ENCODE measurements at regions not wholly inside any gene's neighbourhood (a gene's known extent, or its start where the extent isn't known, plus 50 kb on each side); places are given as distances from the start of the nearest gene placed in this dataset.

GRCh38 chr11:24084956-24085355, 411.9 kb upstream of the LUZP2 start:
- H3K27me3 Mint-ChIP-seq (ENCODE audit: low read depth, poor library complexity), result no peaks in the 10 kb centered on the region
- DNase-seq, result no peak
- no peaks in the 10 kb centered on the region for H3K4me1 Mint-ChIP-seq

DNA sequence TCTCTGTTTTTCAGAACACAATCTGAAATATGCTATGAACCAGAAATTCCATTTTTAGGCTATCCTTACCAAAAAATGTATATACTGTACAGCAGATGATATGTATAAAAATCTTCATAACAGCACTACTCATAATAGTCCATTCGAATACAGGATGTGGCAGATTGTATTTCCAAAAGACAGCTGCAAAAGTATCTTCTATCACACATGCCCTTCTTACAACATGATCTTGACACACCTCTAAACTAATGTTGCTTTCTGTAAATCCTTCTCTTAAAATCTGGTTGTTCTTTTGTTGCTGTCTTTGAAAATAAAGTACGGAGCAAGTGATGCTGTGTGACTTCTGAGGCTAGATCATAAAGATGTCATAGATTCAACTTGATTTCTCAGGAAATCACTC, 409.9 kb upstream of the LUZP2 start:
- no peak overlapping the region for H3K4me3 Mint-ChIP-seq
- H3K4me1 Mint-ChIP-seq, result no peaks in the 10 kb centered on the region
- TF ChIP-seq, protein P1, sequence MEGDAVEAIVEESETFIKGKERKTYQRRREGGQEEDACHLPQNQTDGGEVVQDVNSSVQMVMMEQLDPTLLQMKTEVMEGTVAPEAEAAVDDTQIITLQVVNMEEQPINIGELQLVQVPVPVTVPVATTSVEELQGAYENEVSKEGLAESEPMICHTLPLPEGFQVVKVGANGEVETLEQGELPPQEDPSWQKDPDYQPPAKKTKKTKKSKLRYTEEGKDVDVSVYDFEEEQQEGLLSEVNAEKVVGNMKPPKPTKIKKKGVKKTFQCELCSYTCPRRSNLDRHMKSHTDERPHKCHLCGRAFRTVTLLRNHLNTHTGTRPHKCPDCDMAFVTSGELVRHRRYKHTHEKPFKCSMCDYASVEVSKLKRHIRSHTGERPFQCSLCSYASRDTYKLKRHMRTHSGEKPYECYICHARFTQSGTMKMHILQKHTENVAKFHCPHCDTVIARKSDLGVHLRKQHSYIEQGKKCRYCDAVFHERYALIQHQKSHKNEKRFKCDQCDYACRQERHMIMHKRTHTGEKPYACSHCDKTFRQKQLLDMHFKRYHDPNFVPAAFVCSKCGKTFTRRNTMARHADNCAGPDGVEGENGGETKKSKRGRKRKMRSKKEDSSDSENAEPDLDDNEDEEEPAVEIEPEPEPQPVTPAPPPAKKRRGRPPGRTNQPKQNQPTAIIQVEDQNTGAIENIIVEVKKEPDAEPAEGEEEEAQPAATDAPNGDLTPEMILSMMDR (IDR thresholded peaks at IDR 0.05), result no peak
- no peak for DNase-seq
- no peaks in the 10 kb centered on the region for H3K27me3 Mint-ChIP-seq (ENCODE audit: low read depth, poor library complexity)
- no peaks in the 10 kb centered on the region for H3K9me3 Mint-ChIP-seq
- no peaks in the 10 kb centered on the region for H3K36me3 Mint-ChIP-seq (ENCODE audit: low read depth)
- no peak overlapping the region for H3K27ac Mint-ChIP-seq

More at GRCh38 chr11:24084956-24085355, 411.9 kb upstream of the LUZP2 start:
- TF ChIP-seq, protein P1 (IDR thresholded peaks at IDR 0.05), result no peak
- H3K9me3 Mint-ChIP-seq, result no peaks in the 10 kb centered on the region
- no peak overlapping the region for H3K4me3 Mint-ChIP-seq
- H3K27ac Mint-ChIP-seq, result no peak overlapping the region
- H3K36me3 Mint-ChIP-seq (ENCODE audit: low read depth), result no peaks in the 10 kb centered on the region

DNA sequence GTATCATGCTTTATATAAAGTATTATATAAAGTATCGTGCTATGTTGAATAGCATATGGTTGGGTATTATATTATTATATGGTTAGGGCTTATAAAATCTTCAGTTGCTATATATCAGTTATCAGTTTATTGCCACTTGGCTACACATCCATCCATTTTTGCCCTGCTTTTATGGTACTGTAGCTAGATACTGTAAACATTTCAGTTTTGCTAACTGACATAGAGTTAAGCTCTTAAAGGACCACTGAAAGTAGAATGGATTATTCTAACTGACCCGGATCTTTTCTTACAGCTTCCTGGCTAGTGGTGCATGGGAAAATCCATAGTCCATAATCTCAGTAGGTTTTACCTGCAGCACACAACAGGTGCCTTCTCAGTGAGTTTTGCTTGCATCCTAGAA, 405.3 kb upstream of the LUZP2 start:
- no peak overlapping the region for H3K27ac Mint-ChIP-seq

GRCh38 chr11:24093375-24093774, 403.5 kb upstream of the LUZP2 start:
- Mint-ChIP-seq H3K4me1 (peaks cover 8% of the 10 kb centered on the region), H3K4me3 (no peak overlapping the region), H3K27me3 (ENCODE audit: low read depth, poor library complexity) (no peaks in the 10 kb centered on the region), H3K27ac (no peak overlapping the region), H3K9me3 (no peaks in the 10 kb centered on the region), H3K36me3 (ENCODE audit: low read depth) (no peaks in the 10 kb centered on the region)
- no peak for DNase-seq
- TF ChIP-seq, protein P1 (IDR thresholded peaks at IDR 0.05), result no peak

More for the DNA sequence above, 405.3 kb upstream of the LUZP2 start:
- Mint-ChIP-seq H3K36me3 (ENCODE audit: low read depth) (no peaks in the 10 kb centered on the region), H3K4me3 (no peak overlapping the region), H3K27me3 (ENCODE audit: low read depth, poor library complexity) (no peaks in the 10 kb centered on the region), H3K4me1 (peaks cover 8% of the 10 kb centered on the region), H3K9me3 (no peaks in the 10 kb centered on the region)
- TF ChIP-seq, protein P1 (IDR thresholded peaks at IDR 0.05), result no peak
- DNase-seq, result no peak

DNA sequence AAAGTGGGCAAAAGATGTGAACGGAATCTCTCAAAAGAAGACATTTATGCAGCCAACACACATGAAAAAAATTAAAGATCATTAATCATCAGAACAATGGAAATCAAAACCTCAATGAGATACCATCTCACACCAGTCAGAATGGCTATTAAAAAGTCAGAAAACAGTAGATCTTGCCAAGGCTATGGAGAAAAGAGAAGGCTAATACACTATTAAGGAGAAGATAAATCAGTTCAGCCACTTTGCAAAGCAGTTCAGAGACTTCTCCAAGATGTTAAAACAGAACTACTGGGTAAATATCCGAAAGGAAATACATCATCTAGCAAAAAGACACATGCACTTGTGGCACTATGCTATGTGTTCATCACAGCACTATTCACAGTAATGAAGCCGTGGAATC, 388.2 kb upstream of the LUZP2 start:
- Mint-ChIP-seq H3K27me3 (ENCODE audit: low read depth, poor library complexity) (peaks cover 4% of the 10 kb centered on the region), H3K27ac (no peak overlapping the region), H3K4me3 (no peak overlapping the region), H3K4me1 (no peaks in the 10 kb centered on the region), H3K36me3 (ENCODE audit: low read depth) (no peaks in the 10 kb centered on the region), H3K9me3 (peaks cover 31% of the 10 kb centered on the region)
- DNase-seq, result no peak
- TF ChIP-seq, protein P1 (IDR thresholded peaks at IDR 0.05), result no peak

DNA sequence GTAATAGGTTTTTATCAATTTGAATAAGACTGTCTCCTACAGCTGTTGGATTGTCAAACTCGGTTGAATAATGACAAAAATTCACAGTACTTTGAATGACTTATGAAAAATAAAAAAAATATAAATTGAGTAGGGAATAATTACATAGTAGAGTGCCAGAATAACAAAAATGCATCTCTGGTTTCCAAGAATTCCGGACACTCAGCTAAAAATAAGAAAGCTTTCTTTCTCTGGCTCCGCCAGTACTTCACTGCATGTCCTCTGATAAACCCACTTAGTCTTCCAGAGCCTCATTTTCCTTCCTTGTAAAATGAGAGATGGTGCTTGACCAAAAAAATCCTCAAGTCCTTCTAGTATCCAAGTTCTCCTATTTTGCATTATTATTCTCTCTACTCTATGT, 374.6 kb upstream of the LUZP2 start:
- no peaks in the 10 kb centered on the region for H3K36me3 Mint-ChIP-seq (ENCODE audit: low read depth)
- H3K4me1 Mint-ChIP-seq, result no peaks in the 10 kb centered on the region
- TF ChIP-seq, protein P1 (IDR thresholded peaks at IDR 0.05), result no peak
- H3K27ac Mint-ChIP-seq, result no peak overlapping the region
- no peak for DNase-seq
- no peaks in the 10 kb centered on the region for H3K9me3 Mint-ChIP-seq
- H3K27me3 Mint-ChIP-seq (ENCODE audit: low read depth, poor library complexity), result no peaks in the 10 kb centered on the region
- H3K4me3 Mint-ChIP-seq, result no peak overlapping the region
